ENCODE measurements at regions not wholly inside any gene's neighbourhood (a gene's known extent, or its start where the extent isn't known, plus 50 kb on each side); places are given as distances from the start of the nearest gene placed in this dataset.
"Not testable (repeated sequence)": the region's sequence is repeated elsewhere in the genome, so short reads cannot be mapped to it uniquely, and the experiment has no call there.

- DNase-seq (ENCODE audit: low spot score): no peak
Measured at GRCh38 chr5:39696672-39697398, 272.1 kb upstream of the DAB2 start.

- DNase-seq (ENCODE audit: low spot score): no peak
Measured at GRCh38 chr5:39691993-39692392, 267.2 kb upstream of the DAB2 start.

DNA sequence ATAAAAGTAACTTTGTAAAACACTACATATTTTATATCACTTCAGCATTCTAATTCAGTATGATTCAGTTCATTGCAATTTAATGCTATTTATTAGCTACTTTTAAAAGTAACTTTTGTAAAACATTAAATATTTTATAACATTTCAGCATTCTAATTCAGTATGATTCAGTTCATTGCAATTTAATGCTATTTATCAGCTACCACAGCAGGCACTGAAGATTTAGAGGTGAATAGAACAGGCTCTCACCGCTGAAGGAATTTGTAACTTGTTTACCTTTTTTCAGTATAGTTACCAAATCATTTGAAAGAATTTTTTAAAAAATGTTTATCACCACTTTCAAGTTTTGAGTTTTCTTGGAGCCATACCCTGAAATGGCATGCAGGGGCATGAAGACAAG, 266.4 kb upstream of the DAB2 start:
- no peak for DNase-seq (ENCODE audit: low spot score)

DNA sequence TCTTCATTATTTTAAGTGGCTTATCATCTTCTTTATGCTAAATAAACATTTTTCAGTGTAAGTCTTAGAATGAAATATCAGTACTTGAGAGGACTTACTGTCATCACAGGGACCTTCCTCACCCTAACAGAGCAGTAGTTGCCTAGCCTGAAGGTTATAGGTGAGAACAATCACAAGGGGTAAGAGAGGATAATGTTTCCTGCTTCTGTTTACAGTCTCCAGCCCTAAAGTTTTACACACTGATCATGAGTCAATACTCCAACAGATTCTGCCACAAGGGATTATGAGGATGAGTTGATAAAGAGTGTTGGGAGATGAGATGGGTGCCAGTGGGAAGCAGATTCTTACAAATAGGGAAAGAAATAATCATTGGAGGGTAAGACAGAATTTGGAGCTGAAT, 265.1 kb upstream of the DAB2 start:
- no peak for DNase-seq (ENCODE audit: low spot score)

GRCh38 chr5:39687924-39688323, 263.1 kb upstream of the DAB2 start:
- DNase-seq (ENCODE audit: low spot score): not testable (repeated sequence)

DNA sequence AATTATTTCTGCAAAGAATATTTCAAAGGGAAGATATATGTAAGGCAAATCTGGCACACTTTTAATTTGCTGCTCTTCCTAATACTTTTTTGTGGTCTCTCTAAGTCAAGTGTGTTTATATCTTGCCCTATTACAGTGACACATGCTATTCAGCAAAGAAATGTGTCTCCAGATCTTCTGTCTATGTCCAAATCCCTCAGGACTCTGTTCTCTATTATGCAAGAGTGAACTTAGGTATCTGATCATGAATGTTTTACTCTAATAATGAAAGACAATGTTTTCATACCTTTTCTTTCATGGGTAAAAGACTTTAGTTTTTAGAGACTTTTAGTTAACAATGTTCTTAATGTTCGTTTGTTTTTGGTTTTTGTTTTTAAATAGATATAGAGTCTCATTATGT, 255.4 kb upstream of the DAB2 start:
- no peak for DNase-seq (ENCODE audit: low spot score)

DNA sequence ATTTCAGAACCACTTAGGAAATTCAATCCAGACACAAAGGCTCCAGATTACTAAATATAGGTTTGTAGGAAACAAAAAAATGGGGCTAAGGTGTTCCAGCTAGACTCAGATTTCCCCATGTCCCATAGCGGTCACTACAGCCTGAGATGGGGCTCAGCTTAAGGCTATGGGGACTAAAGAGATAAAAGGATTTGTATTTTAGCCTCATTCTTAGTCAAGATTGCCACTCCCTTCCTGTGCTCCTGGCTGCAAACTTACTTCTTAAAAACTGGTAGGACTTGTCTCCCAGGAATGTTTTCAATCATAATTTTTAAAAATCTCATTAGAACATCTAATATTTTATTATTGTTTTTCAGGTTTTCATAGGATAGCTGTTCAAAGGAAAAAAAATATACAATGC, 253.8 kb upstream of the DAB2 start:
- no peak for DNase-seq (ENCODE audit: low spot score)

DNA sequence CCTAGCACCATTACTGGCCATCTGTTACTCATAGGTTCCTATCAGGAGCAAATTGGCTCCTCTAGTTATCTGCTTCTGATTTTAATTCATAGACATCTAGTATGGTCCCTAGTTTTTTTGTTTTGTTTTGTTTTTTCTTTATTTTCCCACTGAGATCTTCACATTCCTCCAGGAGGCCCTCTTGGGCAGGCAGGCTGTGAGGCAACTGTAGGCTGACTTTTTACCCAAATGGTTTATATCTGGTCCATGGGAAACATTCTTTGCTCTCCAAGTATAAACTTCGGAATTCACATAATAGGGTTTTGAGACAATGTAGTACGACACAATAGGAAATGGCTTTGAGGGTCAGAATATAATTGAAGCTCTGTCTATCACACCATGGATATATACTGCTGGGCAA, 250.9 kb upstream of the DAB2 start:
- no peak for DNase-seq (ENCODE audit: low spot score)

DNA sequence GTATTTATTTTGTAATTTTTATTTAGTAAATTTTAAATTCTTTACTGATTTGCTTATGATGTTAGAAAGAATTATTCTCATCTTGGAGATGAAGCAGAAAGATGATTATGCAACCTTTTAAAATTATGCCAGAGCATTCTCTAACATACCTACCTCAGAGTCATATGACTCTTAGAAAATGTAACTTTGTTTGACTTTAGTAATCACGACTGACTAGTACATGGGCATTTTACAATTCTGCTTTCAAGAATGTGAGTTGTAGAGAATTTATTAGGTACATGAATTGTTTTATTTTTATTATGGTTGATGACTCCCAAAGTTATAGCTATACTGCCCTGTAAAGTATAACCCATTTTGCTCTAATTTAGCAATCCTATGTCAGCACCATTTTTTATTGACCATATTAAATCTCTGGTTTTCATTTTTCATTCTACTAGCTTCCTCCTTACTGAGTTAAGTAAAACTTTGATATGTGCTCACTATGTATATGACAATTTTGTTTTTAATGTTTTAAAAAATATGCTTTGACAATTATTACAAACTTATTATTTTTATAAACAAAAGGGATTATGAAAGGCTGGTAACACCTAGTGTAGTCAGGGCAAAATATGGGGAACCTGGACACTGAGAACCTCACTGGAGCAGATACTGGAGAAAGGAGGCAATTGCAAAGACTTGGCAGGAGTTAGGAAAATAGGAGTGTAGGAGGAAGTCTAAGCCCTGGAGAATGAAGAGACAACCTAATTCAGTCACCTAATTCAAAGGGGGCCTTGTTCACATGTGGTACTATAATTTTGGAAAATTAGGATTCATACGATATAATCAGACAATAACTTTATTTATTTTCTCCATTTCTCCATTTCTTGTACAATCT, 249.7 kb upstream of the DAB2 start:
- no peak for DNase-seq (ENCODE audit: low spot score)

DNA sequence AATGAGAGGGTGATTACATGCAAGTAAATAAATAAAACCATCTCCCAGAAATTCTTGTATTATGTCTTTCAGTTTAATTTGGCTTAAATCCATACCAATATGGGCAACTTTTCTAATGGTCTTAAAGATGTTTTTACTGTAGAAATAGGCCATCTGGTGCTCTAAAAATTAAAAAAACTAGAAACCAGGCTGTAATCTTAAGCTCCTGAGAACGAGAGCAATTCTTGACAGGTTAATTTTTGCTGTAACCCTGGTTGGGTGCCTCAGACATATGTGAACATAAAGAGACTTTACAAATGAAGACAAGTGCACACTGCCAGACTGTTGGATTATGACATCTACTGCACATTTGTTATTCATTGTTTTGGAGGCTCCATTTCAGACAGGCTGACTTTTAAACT, 246.8 kb upstream of the DAB2 start:
- no peak for DNase-seq (ENCODE audit: low spot score)

GRCh38 chr5:39670955-39671354, 246.2 kb upstream of the DAB2 start:
- DNase-seq (ENCODE audit: low spot score): no peak

GRCh38 chr5:39670391-39670790, 245.6 kb upstream of the DAB2 start:
- no peak for DNase-seq (ENCODE audit: low spot score)

GRCh38 chr5:39668980-39669379, 244.2 kb upstream of the DAB2 start:
- no peak for DNase-seq (ENCODE audit: low spot score)

GRCh38 chr5:39665328-39665727, 240.5 kb upstream of the DAB2 start:
- DNase-seq (ENCODE audit: low spot score): no peak

- DNase-seq (ENCODE audit: low spot score): no peak
Measured at GRCh38 chr5:39662945-39663344, 238.2 kb upstream of the DAB2 start.

DNA sequence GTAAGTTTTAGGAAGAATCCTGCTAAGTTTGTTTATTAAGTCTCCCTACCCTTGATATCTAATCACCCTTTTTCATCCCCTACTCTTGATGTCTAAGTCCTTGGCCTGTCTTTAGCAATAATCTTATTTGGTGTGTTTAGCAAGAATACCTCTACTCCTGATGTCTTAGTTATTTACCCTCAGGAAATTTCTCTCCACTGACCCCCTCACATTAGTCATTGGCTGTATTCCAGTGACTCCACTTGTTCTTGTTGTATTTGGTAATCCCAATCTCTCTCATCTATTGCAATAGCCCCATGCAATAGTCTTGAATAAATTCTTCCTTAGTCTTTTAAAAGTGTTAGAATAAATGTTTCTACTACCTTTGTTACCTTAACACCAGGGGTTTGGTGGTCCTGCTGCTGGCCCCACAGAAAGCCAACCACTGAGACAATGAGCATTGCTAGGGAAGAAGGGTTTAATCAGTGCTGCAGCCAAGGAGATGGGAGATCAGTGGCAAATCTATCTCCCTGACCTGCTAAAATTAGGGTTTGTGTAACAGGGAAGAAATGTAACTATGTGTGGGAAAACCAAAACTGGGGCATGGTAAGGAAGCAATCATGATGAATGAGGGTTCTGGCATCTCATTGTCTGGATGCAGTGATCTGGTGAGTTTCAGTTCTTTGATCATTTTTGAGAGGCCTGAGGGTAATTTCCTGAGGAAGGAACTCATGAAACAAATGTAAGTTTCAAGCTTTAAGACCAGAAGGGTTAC, 236.4 kb upstream of the DAB2 start:
- no peak for DNase-seq (ENCODE audit: low spot score)

DNA sequence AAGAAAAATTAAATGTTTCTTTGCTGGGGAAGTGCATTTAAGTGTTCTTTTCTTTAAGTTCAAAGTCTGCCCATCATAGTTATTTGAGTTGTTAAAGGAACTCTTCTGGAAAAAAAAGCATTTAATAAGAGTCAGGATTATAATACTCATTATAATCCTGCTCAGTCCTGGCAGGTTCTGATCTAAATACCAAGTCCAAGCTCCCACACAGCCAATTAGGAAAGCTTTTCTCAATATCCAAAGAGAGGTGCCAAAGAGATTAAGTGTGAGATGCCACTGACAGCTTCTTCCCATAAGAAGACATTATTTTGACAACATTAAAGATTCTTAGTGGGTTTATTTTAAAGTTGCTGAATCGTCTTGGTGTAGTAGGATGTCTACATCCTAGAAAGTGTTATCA, 235.2 kb upstream of the DAB2 start:
- DNase-seq (ENCODE audit: low spot score): no peak

GRCh38 chr5:39658866-39659265, 234.1 kb upstream of the DAB2 start:
- no peak for DNase-seq (ENCODE audit: low spot score)

DNA sequence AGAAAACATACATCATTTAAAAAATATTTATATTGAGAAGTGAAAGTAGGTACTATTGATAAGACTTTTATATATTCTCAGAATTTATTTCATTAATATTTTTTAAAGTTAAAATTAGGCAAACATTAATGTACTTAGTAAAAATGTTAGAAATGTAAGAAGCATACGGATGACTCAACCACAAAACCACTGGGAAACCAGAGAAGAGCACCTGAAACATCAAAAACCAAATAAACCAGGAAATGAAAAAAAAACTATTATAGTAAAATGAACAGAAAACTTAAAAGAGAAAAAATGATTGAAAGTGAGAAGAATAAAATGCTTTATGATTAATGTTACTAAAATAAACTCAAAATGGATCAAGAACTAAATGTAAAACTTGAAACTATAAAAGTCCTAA, 233.2 kb upstream of the DAB2 start:
- no peak for DNase-seq (ENCODE audit: low spot score)

- no peak for DNase-seq (ENCODE audit: low spot score)
Measured at GRCh38 chr5:39656600-39656999, 231.8 kb upstream of the DAB2 start.

DNA sequence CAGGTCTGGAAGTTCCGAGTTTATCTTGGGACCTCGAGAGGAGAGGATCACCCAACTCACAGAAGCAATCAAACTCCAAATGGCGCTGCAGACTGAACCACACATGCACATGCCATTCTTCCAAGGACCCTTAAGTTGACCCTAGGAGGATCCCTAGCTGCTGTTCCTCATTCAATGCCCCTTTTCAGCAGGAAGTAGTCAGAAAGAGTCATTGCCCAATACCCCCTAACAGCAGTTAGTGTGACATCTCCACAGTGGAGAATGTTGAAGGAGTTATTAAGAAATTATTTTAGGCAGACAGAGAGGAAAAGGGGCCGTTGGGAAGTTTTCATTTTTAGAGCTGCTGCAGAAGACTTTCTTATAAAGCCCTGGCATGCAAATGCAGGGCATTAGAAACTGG, 229.9 kb upstream of the DAB2 start:
- DNase-seq (ENCODE audit: low spot score): no peak

DNA sequence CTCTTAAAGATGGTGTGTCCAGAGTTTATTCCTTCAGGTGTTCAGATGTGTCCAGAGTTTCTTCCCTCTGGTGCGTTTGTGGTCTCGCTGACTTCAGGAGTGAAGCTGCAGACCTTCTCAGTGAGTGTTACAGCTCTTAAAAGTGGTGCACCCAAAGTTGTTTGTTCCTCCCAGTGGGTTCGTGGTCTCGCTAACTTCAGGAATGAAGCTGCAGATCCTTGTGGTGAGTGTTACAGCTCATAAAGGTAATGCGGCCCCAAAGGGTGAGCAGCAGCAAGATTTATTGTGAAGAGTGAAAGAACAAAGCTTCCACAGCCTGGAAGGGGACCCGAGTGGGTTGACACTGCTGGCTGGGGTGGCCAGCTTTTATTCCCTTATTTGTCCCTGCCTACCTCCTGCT, 227.7 kb upstream of the DAB2 start:
- not testable (repeated sequence) for DNase-seq (ENCODE audit: low spot score)

DNA sequence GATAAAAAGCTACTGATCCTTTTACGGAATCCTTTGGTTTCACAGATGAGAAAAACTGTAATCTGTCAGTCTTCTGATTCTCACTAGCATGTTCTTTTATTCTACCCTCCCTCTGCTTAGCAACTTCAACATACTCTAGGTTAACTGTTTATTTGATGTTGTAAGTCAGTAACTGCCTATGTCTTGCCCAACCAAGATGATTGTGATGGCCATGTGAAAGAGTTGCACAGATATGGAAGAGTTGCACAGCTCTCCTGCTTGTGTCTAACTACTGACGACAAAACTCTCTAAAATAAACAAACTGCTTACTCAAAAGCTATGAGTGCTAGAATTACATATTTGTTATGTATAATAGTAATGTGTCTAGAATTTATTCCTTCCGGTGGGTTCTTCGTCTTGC, 227.3 kb upstream of the DAB2 start:
- DNase-seq (ENCODE audit: low spot score): no peak
